ENCODE measurements at regions not wholly inside any gene's neighbourhood (a gene's known extent, or its start where the extent isn't known, plus 50 kb on each side); places are given as distances from the start of the nearest gene placed in this dataset.
"Not testable (repeated sequence)": the region's sequence is repeated elsewhere in the genome, so short reads cannot be mapped to it uniquely, and the experiment has no call there.

DNA sequence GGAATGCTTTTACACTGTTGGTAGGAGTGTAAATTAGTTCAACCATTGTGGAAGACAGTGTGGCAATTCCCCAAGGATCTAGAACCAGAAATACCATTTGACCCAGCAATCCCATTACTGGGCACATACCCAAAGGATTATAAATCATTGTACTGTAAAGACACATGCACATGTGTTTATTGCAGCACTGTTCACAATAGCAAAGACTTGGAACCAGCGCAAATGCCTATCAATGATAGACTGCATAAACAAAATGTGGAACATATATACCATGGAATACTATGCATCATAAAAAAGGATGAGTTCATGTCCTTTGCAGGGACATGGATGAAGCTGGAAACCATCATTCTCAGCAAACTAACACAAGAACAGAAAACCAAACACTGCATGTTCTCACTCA, 174.8 kb upstream of the KRR1 start:
- not testable (repeated sequence) for H3K9me3 Mint-ChIP-seq; H3K36me3 Mint-ChIP-seq; DNase-seq (ENCODE audit: low spot score in 2 of 2); ATAC-seq; H3K27ac Mint-ChIP-seq

DNA sequence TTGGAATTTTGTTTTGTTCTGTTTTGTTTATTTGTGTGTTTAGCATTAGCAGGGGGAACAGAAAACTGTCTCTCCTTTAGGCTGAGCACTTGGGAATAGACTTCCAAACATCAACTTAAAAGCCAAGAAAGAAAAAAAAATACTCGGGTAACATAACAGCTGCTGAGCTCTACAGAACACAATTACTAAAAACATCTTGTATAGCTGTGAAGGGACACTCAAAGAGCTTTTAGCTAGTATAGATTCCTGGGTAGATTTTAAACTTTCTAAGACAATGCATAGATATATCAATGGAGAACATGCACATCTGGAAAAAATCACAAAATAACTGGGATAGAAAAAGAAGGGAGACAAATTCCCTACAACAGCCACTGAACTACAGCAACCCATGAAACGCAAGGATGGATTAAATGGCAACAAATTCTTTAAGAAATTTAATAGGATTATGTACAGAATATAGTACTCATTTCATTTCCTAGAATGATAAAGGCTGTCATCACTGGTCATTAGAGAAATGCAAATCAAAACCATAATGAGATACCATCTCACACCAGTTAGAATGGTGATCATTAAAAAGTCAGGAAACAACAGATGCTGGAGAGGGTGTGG, 174.3 kb upstream of the KRR1 start:
- peaks cover 0 to 5% of the 10 kb centered on the region in 2 donors for H3K9me3 Mint-ChIP-seq
- H3K27ac Mint-ChIP-seq, result no peak overlapping the region
- no peaks in the 10 kb centered on the region for H3K36me3 Mint-ChIP-seq
- DNase-seq (ENCODE audit: low spot score in 2 of 2), result no peak
- ATAC-seq, result no peak

DNA sequence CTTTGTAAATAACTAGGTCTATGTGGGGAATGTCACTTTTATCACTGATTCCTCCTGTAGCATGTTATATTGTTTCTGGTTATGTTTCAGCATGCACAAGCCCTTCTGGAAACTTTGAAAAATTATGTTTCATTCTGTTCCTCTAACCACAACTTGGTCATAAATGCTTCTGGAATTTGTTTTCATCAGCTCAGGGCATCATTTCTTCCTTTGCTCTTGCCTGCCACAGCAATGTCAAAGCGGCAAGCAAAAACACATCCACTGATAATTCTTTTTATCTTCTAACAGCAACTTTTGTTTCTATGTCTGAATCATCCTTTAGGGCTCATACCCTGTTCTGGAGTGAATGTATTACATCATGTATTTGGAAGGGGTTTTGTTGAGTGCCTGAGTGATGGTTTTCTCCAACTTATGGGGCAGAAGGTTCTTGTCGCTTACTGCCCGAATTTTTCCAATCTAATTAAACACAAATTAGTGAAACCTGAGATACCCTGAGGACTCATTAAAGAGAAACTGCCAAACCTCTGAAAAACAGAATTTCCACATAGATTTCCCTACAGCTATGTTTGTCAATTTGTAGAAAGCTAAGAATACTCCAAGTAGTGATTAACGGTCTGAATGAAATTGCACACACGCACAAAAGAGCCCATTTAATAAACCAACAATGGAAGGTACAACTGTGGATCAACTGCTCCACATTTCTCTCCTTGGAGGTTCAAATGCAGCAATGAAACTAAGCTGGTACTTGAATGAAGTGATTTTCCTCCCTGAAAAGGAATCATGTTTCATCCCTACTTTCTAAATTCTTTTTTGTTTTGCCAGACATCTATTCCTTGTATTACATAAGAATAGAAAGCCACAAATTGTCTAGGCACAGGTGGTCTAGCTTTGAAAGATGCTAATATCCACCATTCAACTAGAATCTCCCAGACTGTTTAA, 173.5 kb upstream of the KRR1 start:
- DNase-seq (ENCODE audit: low spot score in 2 of 2), result no peak
- H3K27ac Mint-ChIP-seq, result no peak overlapping the region
- H3K9me3 Mint-ChIP-seq, result peaks cover 0 to 5% of the 10 kb centered on the region in 2 donors
- ATAC-seq, result peak in 1 of 2 donors; percentile 91
- H3K36me3 Mint-ChIP-seq, result no peaks in the 10 kb centered on the region

DNA sequence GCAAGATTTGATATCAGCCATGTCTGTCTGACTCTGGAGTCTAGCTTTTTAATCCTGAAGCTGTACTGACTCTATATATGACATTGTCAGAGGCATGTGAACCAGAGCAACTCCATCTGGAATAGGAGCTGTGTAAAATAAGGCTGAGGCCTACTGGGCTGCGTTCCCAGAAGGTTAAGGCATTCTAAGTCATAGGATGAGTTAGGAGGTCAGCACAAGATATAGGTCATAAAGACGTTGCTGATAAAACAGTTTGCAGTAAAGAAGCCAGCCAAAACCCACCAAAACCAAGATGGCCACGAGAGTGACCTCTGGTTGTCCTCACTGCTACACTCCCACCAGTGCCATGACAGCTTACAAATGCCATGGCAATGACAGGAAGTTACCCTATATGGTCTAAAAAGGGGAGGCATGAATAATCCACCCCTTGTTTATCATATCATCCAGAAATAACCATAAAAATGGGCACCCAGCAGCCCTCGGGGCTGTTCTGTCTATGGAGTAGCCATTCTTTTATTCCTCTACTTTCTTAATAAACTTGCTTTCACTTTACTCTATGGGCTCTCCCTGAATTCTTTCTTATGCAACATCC, 172.7 kb upstream of the KRR1 start:
- not testable (repeated sequence) for H3K36me3 Mint-ChIP-seq; ATAC-seq; H3K27ac Mint-ChIP-seq; H3K9me3 Mint-ChIP-seq; DNase-seq (ENCODE audit: low spot score in 2 of 2)

DNA sequence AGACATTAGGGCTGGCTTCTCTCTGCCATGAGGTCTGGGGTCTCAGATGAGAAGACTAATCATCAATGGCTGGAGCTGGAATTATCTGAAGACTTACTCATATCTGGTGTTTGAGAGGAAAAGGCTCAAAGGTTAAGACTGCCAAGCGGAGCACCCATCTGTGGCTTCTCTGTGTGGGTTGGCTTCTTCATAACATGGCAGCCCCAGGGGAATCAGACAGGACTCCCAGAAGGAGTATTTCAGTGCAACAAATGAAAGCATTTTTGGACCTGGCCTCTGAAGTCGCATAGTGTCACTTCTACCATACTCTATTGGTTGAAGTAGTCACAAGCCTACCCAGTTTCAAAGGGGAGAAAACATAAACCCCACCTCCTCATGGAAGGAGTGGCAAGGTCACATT, 171.8 kb upstream of the KRR1 start:
- H3K36me3 Mint-ChIP-seq, result no peaks in the 10 kb centered on the region
- DNase-seq (ENCODE audit: low spot score in 2 of 2) (no peak), ATAC-seq (no peak)
- H3K27ac Mint-ChIP-seq, result no peak overlapping the region
- peaks cover 0 to 5% of the 10 kb centered on the region in 2 donors for H3K9me3 Mint-ChIP-seq

DNA sequence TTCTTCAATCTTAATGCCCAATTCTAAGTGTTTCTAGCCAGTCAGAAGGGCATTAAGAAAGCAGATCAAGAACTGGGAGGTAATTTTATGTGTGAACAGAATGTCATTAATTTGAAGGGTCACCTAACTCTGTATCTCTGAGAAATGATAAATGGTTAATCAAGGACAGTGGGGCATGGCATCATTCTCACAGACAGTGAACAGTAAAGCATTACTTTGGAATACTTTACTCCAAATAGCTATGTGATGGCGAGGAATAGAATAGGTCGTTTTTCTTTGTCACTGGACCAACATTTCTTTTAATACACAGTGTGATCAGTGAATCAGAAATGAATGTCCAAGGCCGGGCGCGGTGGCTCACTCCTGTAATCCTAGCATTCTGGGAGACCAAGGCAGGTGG, 166.1 kb upstream of the KRR1 start:
- Mint-ChIP-seq H3K36me3 (no peaks in the 10 kb centered on the region), H3K9me3 (no peaks in the 10 kb centered on the region), H3K27ac (no peak overlapping the region)
- ATAC-seq (no peak), DNase-seq (ENCODE audit: low spot score in 2 of 2) (no peak)

DNA sequence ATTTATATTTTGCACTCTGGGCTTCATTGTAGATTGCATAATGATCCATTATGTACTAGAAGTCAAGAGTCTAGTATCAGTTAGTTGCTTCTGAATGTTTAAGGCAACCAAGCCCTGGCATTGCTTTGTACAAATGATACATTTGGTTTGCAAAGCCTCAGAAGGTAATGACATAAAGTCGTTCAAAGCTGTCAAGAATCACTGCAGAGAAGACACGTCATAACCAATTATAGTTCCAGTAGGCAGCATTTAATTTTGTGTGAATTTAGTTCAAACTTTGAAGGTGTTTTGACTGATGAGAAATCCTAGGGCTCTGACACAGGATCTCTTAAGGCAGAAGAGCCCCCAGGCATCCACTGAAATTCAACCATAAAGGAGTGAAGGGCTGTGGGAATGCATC, 163.0 kb upstream of the KRR1 start:
- H3K36me3 Mint-ChIP-seq, result no peaks in the 10 kb centered on the region
- no peak overlapping the region for H3K27ac Mint-ChIP-seq
- H3K9me3 Mint-ChIP-seq, result no peaks in the 10 kb centered on the region
- ATAC-seq, result no peak
- no peak for DNase-seq (ENCODE audit: low spot score in 2 of 2)

DNA sequence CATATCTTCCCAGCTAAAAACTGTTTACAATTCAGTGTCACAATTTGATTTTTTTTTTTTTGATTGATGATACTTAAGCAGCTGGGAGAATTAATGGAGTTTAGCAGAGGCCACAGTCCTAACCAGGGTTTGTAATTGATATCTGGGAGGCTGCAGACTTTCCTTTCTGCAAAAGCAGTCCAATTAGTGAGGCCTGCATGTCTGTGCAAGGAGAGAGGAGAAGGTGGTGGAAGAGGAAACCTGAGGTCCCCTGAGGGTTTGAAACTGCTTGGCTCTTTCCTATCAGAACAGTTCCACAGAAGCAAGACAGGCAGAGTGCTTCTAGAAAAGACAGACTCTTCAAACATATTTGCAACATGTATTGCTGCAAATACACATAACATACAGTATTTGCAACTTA, 160.8 kb upstream of the KRR1 start:
- Mint-ChIP-seq H3K27ac (no peak overlapping the region), H3K36me3 (no peaks in the 10 kb centered on the region), H3K9me3 (no peaks in the 10 kb centered on the region)
- ATAC-seq (no peak), DNase-seq (ENCODE audit: low spot score in 2 of 2) (no peak)

DNA sequence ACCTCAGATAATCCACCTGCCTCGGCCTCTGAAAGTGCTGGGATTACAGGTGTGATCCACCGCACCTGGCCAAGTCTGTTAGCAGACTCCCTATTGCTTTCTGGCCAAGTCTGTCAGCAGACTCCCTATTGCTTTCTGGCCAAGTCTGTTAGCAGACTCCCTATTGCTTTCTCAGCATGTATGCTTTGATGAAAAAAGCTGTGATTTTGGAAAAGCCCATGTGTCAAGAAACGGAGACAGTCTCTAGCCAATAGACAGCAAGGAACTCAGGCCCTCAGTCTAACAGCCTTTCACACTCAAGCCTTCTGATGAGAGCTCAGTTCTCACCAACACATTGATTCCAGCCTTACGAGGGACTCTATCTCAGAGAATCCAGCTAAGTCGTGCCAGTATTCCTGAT, 158.8 kb upstream of the KRR1 start:
- Mint-ChIP-seq H3K9me3 (no peaks in the 10 kb centered on the region), H3K27ac (no peak overlapping the region), H3K36me3 (no peaks in the 10 kb centered on the region)
- DNase-seq (ENCODE audit: low spot score in 2 of 2) (no peak), ATAC-seq (no peak)

DNA sequence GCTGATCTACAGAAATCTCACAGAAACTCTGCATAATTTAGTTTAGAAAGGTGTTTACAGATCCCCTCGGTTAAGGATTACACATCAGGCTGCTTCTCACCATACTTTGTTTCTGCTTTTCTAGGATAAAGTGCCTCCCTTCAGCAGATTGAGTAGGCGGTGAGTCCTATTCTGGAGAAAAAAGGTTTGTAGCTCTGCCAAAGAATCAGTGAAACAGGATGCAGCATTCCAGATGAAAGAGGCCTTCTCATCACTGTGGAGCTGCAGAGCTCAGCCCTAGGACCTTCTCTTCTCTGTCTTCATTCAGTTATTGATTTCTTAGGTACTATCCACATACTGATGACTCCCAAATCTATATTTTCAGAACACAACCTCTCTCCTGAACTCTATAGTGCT, 155.5 kb upstream of the KRR1 start:
- no peak for ATAC-seq
- Mint-ChIP-seq H3K36me3 (no peaks in the 10 kb centered on the region), H3K9me3 (no peaks in the 10 kb centered on the region), H3K27ac (no peak overlapping the region)
- DNase-seq (ENCODE audit: low spot score in 2 of 2), result no peak

DNA sequence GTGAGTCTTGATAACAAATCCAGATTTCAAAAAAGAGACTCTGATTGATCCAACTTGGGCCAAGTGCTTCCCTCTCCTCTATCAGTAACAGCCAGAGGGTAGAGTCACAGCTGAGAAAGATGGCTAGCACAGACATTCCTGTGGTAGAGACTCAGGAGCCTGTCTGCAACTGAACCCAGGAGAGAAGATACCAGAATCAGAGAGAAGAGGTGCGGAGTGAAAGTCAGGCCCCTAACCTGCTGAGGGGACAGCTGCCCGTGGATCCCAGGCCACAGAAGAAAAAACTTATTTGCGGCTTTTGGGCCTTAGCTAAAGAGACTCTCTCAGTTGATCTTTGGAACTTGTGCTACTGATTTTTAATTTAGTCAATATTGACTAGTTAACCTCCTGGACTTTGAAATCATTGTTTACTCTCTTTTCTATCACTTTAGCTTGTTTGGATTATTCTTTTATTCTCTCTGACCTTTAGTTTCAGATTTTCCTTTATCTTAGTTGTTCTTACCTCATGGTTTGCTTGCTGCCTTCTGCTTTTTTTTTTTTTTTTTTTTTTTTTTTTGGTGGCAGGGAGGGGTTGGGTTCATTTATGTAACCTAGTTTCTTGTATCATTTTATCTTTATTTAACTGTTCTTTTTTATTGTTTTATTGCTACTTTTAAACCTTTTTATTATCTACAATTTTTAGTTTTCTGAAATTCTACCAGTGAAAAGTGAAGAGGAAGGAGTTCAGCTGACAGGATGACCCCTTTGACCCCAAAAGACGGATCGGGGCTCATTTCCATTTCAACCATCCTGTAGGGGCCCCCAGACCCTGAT, 154.9 kb upstream of the KRR1 start:
- ATAC-seq, result no peak
- no peak for DNase-seq (ENCODE audit: low spot score in 2 of 2)
- Mint-ChIP-seq H3K36me3 (no peaks in the 10 kb centered on the region), H3K27ac (no peak overlapping the region), H3K9me3 (no peaks in the 10 kb centered on the region)

DNA sequence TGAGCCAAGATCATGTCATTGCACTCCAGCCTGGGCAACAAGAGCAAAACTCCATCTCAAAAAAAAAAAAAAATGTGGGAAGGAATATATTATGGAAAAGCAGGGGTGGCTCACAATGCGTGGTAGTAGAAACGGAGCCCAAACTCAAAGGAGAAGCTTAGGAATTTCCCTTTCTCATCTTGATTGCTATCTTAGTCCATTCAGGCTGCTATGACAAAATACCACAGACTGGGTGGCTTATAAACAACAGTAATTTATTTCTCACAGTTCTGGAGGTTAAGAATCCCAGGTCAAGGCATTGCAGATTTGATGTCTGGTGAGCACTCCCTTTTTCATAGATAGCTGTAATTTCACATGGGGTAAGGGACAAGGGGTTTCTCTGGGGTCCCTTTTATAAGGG, 153.8 kb upstream of the KRR1 start:
- no peaks in the 10 kb centered on the region for H3K9me3 Mint-ChIP-seq
- DNase-seq (ENCODE audit: low spot score in 2 of 2) (no peak), ATAC-seq (no peak)
- H3K36me3 Mint-ChIP-seq, result no peaks in the 10 kb centered on the region
- no peak overlapping the region for H3K27ac Mint-ChIP-seq

DNA sequence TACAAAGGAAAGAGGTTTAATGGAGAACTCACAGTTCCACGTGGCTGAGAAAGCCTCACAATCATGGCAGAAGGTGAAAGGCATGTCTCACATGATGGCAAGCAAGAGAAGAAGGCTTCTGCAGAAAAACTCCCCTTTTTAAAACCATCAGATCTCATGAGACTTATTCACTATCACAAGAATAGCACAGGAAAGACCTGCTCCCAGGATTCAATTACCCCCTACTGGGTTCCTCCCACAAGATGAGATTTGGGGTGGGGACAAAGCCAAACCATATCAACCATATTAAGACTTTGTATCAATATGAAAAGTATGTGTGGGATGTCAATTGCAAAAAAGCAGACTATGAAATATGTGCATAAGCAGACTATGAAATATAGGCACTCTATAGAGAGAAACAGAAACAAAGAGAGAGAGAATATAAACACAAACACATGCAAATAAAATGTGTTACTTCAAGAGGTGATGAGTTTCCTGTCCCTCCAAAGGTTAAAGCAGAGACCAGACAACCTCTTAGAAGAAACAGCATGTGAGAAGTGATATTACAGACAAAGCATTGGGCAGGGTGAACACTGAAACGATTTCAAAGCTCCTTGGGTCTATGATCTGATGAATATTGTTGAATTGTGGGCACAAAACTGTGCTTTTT, 151.2 kb upstream of the KRR1 start:
- H3K9me3 Mint-ChIP-seq, result no peaks in the 10 kb centered on the region
- no peak overlapping the region for H3K27ac Mint-ChIP-seq
- DNase-seq (ENCODE audit: low spot score in 2 of 2) (no peak), ATAC-seq (no peak)
- no peaks in the 10 kb centered on the region for H3K36me3 Mint-ChIP-seq

DNA sequence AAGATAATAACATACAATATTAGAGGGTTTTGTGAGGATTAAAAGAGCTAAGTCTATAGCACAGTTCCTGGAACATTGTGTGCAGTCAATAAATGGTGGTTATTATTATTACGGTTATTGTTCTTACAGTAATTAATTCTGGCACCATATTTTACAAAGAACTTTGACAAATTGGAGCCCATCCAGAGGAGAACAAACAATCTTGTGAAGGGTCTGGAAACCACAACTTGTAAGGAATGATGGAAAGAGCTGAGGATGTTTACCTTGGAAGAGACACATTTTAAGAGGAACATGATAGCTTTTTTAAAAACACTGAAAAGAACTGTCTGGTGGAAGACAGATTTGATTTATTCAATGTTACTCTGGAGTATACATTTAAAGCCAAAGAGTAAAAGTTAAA, 150.5 kb upstream of the KRR1 start:
- DNase-seq (ENCODE audit: low spot score in 2 of 2), result no peak
- no peak for ATAC-seq
- H3K36me3 Mint-ChIP-seq, result no peaks in the 10 kb centered on the region

DNA sequence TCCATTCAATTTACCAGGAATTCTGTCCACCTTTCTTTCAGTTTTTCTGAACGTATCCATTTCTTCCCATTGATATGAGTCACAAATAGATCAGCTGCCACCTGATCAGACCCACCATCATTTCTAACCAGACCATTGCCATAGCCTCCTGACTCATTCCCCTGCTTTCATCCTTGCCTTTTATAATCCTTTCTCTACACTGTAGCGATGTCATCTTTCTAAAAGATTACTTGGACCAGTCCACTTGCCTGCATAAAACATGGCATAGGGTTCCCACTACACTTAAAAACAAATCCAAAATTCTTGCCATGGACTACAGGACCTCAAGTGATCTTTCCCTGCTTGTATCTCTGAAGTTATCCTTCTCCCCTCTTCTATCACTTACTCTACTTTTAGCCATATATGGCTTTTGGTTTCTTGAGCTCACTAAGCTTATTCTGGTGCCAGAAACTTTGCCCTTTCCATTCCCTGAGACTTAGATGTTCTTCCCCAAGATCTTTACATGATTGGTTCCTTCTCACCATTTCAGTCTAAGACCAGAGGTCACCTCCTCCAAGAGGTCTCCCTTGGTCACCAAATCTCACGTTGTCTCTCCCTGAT, 149.5 kb upstream of the KRR1 start:
- Mint-ChIP-seq H3K9me3 (no peaks in the 10 kb centered on the region), H3K36me3 (no peaks in the 10 kb centered on the region), H3K27ac (no peak overlapping the region)
- ATAC-seq (peak in 1 of 2 donors; percentile 38), DNase-seq (ENCODE audit: low spot score in 2 of 2) (no peak)

More for the DNA sequence above, 150.5 kb upstream of the KRR1 start:
- Mint-ChIP-seq H3K9me3 (no peaks in the 10 kb centered on the region), H3K27ac (no peak overlapping the region)

DNA sequence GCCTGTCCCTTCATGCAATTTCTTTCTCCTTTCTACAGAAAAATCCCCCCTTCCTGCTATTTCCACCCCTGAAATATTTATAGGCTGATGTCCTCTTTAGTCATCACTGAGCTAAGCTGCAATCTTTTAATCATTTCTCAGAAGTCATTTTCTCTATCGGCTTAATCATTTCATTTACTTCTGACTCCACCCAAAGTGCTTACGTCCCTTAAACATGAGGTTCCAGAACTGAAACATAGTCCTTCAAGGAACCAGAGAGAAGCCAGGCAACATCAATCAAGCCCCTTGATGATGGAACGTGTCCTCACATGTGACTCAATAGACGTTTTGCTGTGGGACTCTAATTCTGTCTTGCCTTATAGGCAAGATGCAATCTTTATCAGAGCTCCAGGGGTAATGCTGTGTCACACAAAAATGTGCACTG, 148.7 kb upstream of the KRR1 start:
- DNase-seq (ENCODE audit: low spot score in 2 of 2) (no peak), ATAC-seq (peak; percentile 36 to 79)
- Mint-ChIP-seq H3K36me3 (no peaks in the 10 kb centered on the region), H3K27ac (no peak overlapping the region), H3K9me3 (no peaks in the 10 kb centered on the region)

All from activated naive CD4-positive, alpha-beta T cell treated with anti-CD3 and anti-CD28 coated beads, Interleukin-2, amount 50 U/mL, for 72 hours (primary cell).